ENCODE measurements at regions not wholly inside any gene's neighbourhood (a gene's known extent, or its start where the extent isn't known, plus 50 kb on each side); places are given as distances from the start of the nearest gene placed in this dataset.

- Histone ChIP-seq H3K27me3 (ENCODE audit: control insufficient read depth in 4 of 4, insufficient read depth in 4 of 4, low read length in 3 of 4) (no peaks in the 10 kb centered on the region), H3K9me3 (ENCODE audit: control insufficient read depth in 4 of 4, low read length in 3 of 4) (no peaks in the 10 kb centered on the region), H3K9ac (ENCODE audit: low read depth in 1 of 2, low read length in 2 of 2) (no peak overlapping the region), H3K4me1 (ENCODE audit: control insufficient read depth in 4 of 4, insufficient read depth in 4 of 4, low read length in 3 of 4) (no peaks in the 10 kb centered on the region), H3K27ac (ENCODE audit: low read depth in 1 of 2, low read length in 2 of 2) (no peak overlapping the region), H3K4me3 (ENCODE audit: low read depth in 1 of 3, low read length in 3 of 3) (no peak overlapping the region), H3K36me3 (ENCODE audit: control insufficient read depth in 4 of 4, insufficient read depth in 3 of 4, low read depth in 1 of 4, low read length in 3 of 4) (no peaks in the 10 kb centered on the region)
- whole genome bisulfite sequencing = 79% methylated on average over 4 of the region's 4 CpGs
- DNase-seq (ENCODE audit: low spot score) = no peak
- TF ChIP-seq CTCF (IDR thresholded peaks at IDR 0.05; ENCODE audit: low read depth, low read length, missing input control) (no peak), NR2F2 (IDR thresholded peaks at IDR 0.05) (no peak), RXRA (IDR thresholded peaks at IDR 0.05) (no peak), RAD21 (IDR thresholded peaks at IDR 0.05) (no peak), TAF1 (conservative IDR thresholded peaks at IDR 0.05) (no peak), HNF4G (IDR thresholded peaks at IDR 0.05) (no peak), MAX (IDR thresholded peaks at IDR 0.05) (no peak), REST (IDR thresholded peaks at IDR 0.05) (no peak), GABPA (IDR thresholded peaks at IDR 0.05 in 1 of 2, conservative IDR thresholded peaks at IDR 0.05 in 1 of 2) (no peak), SP1 (IDR thresholded peaks at IDR 0.05) (no peak), FOXA1 (IDR thresholded peaks at IDR 0.05) (no peak), FOXA2 (IDR thresholded peaks at IDR 0.05) (no peak)
These were observed 486.2 kb downstream of the MED13L start for GRCh38 chr12:115791331-115791730.

GRCh38 chr12:115790526-115790925, 487.0 kb downstream of the MED13L start:
- Histone ChIP-seq H3K9ac (ENCODE audit: low read depth in 1 of 2, low read length in 2 of 2) (no peak overlapping the region), H3K36me3 (ENCODE audit: control insufficient read depth in 4 of 4, insufficient read depth in 3 of 4, low read depth in 1 of 4, low read length in 3 of 4) (no peaks in the 10 kb centered on the region), H3K9me3 (ENCODE audit: control insufficient read depth in 4 of 4, low read length in 3 of 4) (no peaks in the 10 kb centered on the region), H3K4me1 (ENCODE audit: control insufficient read depth in 4 of 4, insufficient read depth in 4 of 4, low read length in 3 of 4) (no peaks in the 10 kb centered on the region), H3K4me3 (ENCODE audit: low read depth in 1 of 3, low read length in 3 of 3) (no peak overlapping the region), H3K27ac (ENCODE audit: low read depth in 1 of 2, low read length in 2 of 2) (no peak overlapping the region), H3K27me3 (ENCODE audit: control insufficient read depth in 4 of 4, insufficient read depth in 4 of 4, low read length in 3 of 4) (no peaks in the 10 kb centered on the region)
- no peak for DNase-seq (ENCODE audit: low spot score)
- WGBS = 90% methylated on average over 1 of the region's 1 CpG
- no peak for TF ChIP-seq HNF4G (IDR thresholded peaks at IDR 0.05)
- TF ChIP-seq NR2F2 (IDR thresholded peaks at IDR 0.05) = no peak
- TF ChIP-seq EGR1 (IDR thresholded peaks at IDR 0.05; ENCODE audit: low read depth in 2 of 2) = no peak
- TF ChIP-seq TAF1 (conservative IDR thresholded peaks at IDR 0.05) = no peak
- no peak for TF ChIP-seq ATF3 (IDR thresholded peaks at IDR 0.05)
- no peak for TF ChIP-seq JUND (IDR thresholded peaks at IDR 0.05)
- TF ChIP-seq SP1 (IDR thresholded peaks at IDR 0.05) = no peak
- TF ChIP-seq MAX (IDR thresholded peaks at IDR 0.05) = no peak
- TF ChIP-seq YY1 (IDR thresholded peaks at IDR 0.05) = no peak
- no peak for TF ChIP-seq CTCF (IDR thresholded peaks at IDR 0.05; ENCODE audit: low read depth, low read length, missing input control)
- no peak for TF ChIP-seq FOXA2 (IDR thresholded peaks at IDR 0.05)
- TF ChIP-seq FOXA1 (IDR thresholded peaks at IDR 0.05) = no peak
- no peak for TF ChIP-seq REST (IDR thresholded peaks at IDR 0.05)
- TF ChIP-seq HNF4A (conservative IDR thresholded peaks at IDR 0.05) = no peak
- no peak for TF ChIP-seq RXRA (IDR thresholded peaks at IDR 0.05)
- no peak for TF ChIP-seq ZBTB33 (IDR thresholded peaks at IDR 0.05)
- TF ChIP-seq GABPA (IDR thresholded peaks at IDR 0.05 in 1 of 2, conservative IDR thresholded peaks at IDR 0.05 in 1 of 2) = no peak

All from liver (tissue), 8 donors.